ENCODE measurements at regions not wholly inside any gene's neighbourhood (a gene's known extent, or its start where the extent isn't known, plus 50 kb on each side); places are given as distances from the start of the nearest gene placed in this dataset.

- Histone ChIP-seq H3K27me3 (no peaks in the 10 kb centered on the region), H3K9me3 (no peaks in the 10 kb centered on the region), H3K4me1 (no peaks in the 10 kb centered on the region), H3K36me3 (no peaks in the 10 kb centered on the region), H3K4me3 (no peak overlapping the region), H3K27ac (no peak overlapping the region)
- TF ChIP-seq CTCF (IDR thresholded peaks at IDR 0.05) = no peak
- DNase-seq (ENCODE audit: low spot score) = no peak
Measured at GRCh38 chr6:139605350-139605749, 230.9 kb upstream of the CITED2 start.

- no peak for TF ChIP-seq CTCF (IDR thresholded peaks at IDR 0.05)
- Histone ChIP-seq H3K4me3 (no peak overlapping the region), H3K27me3 (no peaks in the 10 kb centered on the region), H3K9me3 (no peaks in the 10 kb centered on the region), H3K4me1 (no peaks in the 10 kb centered on the region), H3K36me3 (no peaks in the 10 kb centered on the region), H3K27ac (no peak overlapping the region)
- DNase-seq (ENCODE audit: low spot score) = no peak
Measured at GRCh38 chr6:139603581-139603980, 229.1 kb upstream of the CITED2 start.

DNA sequence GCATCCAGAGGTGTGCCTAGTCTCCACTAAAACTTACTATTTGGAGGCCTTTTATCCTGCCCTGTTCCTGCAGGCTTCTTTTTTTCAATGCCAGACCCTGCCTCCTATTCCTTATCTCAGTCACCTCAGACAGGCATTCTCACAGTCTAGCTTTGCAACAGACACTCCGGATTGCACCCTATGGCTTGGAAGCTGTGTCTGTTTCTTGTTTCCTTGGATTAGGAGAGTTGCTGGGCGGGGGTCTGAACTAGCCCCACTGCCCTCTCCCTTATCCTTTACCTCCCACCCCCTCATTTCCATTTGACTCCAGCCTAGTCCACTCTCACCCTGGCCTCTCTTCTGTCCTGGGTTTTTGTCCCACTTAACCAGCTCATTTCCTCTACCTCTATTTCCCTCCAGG is 228.1 kb upstream of the CITED2 start:
- peaks cover 0 to 9% of the 10 kb centered on the region in 2 donors for H3K4me1 ChIP-seq
- no peaks in the 10 kb centered on the region for H3K27me3 ChIP-seq
- H3K36me3 ChIP-seq = no peaks in the 10 kb centered on the region
- H3K4me3 ChIP-seq = no peak overlapping the region
- no peak for TF ChIP-seq CTCF (IDR thresholded peaks at IDR 0.05)
- H3K27ac ChIP-seq = no peak overlapping the region
- H3K9me3 ChIP-seq = no peaks in the 10 kb centered on the region
- DNase-seq (ENCODE audit: low spot score) = no peak

- Histone ChIP-seq H3K36me3 (no peaks in the 10 kb centered on the region), H3K4me3 (no peak overlapping the region), H3K27ac (no peak overlapping the region), H3K9me3 (no peaks in the 10 kb centered on the region), H3K4me1 (peaks cover 0 to 13% of the 10 kb centered on the region in 2 donors), H3K27me3 (no peaks in the 10 kb centered on the region)
- DNase-seq (ENCODE audit: low spot score) = no peak
- no peak for TF ChIP-seq CTCF (IDR thresholded peaks at IDR 0.05)
Measured at GRCh38 chr6:139600919-139601475, 226.5 kb upstream of the CITED2 start.

- Histone ChIP-seq H3K27me3 (no peaks in the 10 kb centered on the region), H3K27ac (no peak overlapping the region), H3K4me1 (peaks cover 0 to 19% of the 10 kb centered on the region in 2 donors), H3K4me3 (no peak overlapping the region), H3K9me3 (no peaks in the 10 kb centered on the region), H3K36me3 (no peaks in the 10 kb centered on the region)
- no peak for DNase-seq (ENCODE audit: low spot score)
- no peak for TF ChIP-seq CTCF (IDR thresholded peaks at IDR 0.05)
Measured at GRCh38 chr6:139600343-139600742, 225.9 kb upstream of the CITED2 start.

All from right atrium auricular region (tissue), 2 donors.